ENCODE measurements at regions not wholly inside any gene's neighbourhood (a gene's known extent, or its start where the extent isn't known, plus 50 kb on each side); places are given as distances from the start of the nearest gene placed in this dataset.

DNA sequence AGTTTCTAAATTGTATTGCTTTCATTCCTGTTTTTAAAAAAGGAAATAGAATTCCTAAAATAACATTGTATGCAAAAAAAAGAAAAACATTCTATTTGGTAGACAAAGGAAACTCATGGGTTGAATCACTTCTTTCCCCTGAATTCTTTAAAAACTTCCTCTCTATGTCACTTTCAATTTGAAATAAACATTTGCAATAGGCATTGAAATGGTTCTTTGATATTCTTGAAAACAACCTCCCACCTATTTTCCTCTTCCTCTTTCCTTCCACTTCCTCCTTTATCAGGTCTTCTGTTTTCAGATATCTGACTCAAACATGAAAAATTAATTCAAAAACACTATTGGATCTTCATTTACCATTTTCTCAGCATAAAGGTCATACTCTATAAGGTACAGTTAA lies 442.0 kb upstream of the MEF2C start:
- no peak for DNase-seq (ENCODE audit: low read depth in 1 of 2, low spot score in 2 of 2)
- no peak overlapping the region for H3K27ac ChIP-seq (ENCODE audit: low read depth, low read length)

More for the DNA sequence above, 442.0 kb upstream of the MEF2C start:
- no peak overlapping the region for H3K9ac ChIP-seq (replicated peaks in 1 of 4; ENCODE audit: extremely low read depth in 1 of 4, low read depth in 3 of 4, low read length in 3 of 4)
- TF ChIP-seq TCF12 (IDR thresholded peaks at IDR 0.05; ENCODE audit: low read depth, low read length), result no peak
- CTCF ChIA-PET (ENCODE audit: partially characterized antibody), result no interaction called here
- H4K91ac ChIP-seq (replicated peaks; ENCODE audit: insufficient read length, low read length), result no peak overlapping the region
- no peaks in the 10 kb centered on the region for H3K4me1 ChIP-seq (replicated peaks in 1 of 4; ENCODE audit: control insufficient read depth in 3 of 4, insufficient read depth in 4 of 4, low read length in 3 of 4)
- no peaks in the 10 kb centered on the region for H4K20me1 ChIP-seq (replicated peaks in 1 of 2; ENCODE audit: control insufficient read depth in 1 of 2, insufficient read depth in 2 of 2, low read length in 2 of 2)
- H3K79me1 ChIP-seq (ENCODE audit: low read depth, low read length), result no peaks in the 10 kb centered on the region
- H3K14ac ChIP-seq (ENCODE audit: insufficient read length), result no peak overlapping the region
- H3K27me3 ChIP-seq (replicated peaks in 1 of 4; ENCODE audit: control insufficient read depth in 3 of 4, extremely low read depth in 1 of 4, insufficient read depth in 3 of 4, low read length in 3 of 4), result no peaks in the 10 kb centered on the region
- no peak overlapping the region for H2BK5ac ChIP-seq (ENCODE audit: low read depth, low read length)
- no peak overlapping the region for H2BK15ac ChIP-seq (ENCODE audit: low read length)
- H4K8ac ChIP-seq (ENCODE audit: extremely low read depth, insufficient read depth, low read length), result no peak overlapping the region
- no peak overlapping the region for H2BK120ac ChIP-seq (replicated peaks; ENCODE audit: low read depth, low read length)
- H2AFZ ChIP-seq (ENCODE audit: low read length), result no peak overlapping the region
- no peak overlapping the region for H2AK5ac ChIP-seq (ENCODE audit: low read depth, low read length)
- POLR2A ChIA-PET (ENCODE audit: partially characterized antibody), result no interaction called here
- H3K79me2 ChIP-seq (ENCODE audit: control insufficient read depth in 1 of 2, insufficient read depth in 2 of 2, low read length in 2 of 2), result no peaks in the 10 kb centered on the region
- H3K36me3 ChIP-seq (ENCODE audit: control insufficient read depth in 2 of 4, insufficient read depth in 4 of 4, low read length in 3 of 4), result no peaks in the 10 kb centered on the region
- H3K23me2 ChIP-seq (ENCODE audit: low read depth, low read length), result no peaks in the 10 kb centered on the region
- no peaks in the 10 kb centered on the region for H3K9me3 ChIP-seq (ENCODE audit: insufficient read depth in 2 of 2, low read depth in 1 of 2, low read length in 1 of 2)
- no peak overlapping the region for H4K5ac ChIP-seq (ENCODE audit: insufficient read length, low read depth, low read length)
- H3K4ac ChIP-seq (replicated peaks; ENCODE audit: insufficient read length, low read depth, low read length), result no peak overlapping the region
- no peak overlapping the region for H3K4me3 ChIP-seq (ENCODE audit: extremely low read depth in 1 of 4, insufficient read depth in 2 of 4, low read depth in 3 of 4, low read length in 4 of 4)
- H2BK12ac ChIP-seq (ENCODE audit: low read depth, low read length), result no peak overlapping the region
- H2BK20ac ChIP-seq (ENCODE audit: low read length), result no peak overlapping the region
- no peak overlapping the region for H3K23ac ChIP-seq (ENCODE audit: insufficient read length)
- no peak overlapping the region for H3K18ac ChIP-seq (ENCODE audit: extremely low read depth, low read length)
- H3K4me2 ChIP-seq (ENCODE audit: insufficient read depth in 1 of 2, low read depth in 2 of 2, low read length in 2 of 2), result no peak overlapping the region
- no peak overlapping the region for H3K56ac ChIP-seq (replicated peaks; ENCODE audit: insufficient read length, low read depth, low read length)
- no peak for FAIRE-seq
